Motor neuron (in vitro differentiated cells): ENCODE measurements at regions not wholly inside any gene's neighbourhood (a gene's known extent, or its start where the extent isn't known, plus 50 kb on each side); places are given as distances from the start of the nearest gene placed in this dataset.
A peak's percentile ranks its signal among the peaks of the same experiment; 100 is the strongest.

Source experiments
- ATAC-seq, 8 experiments: fragments of 200-7000 bp; cut with Tn5 transposase; replicated peaks in 6 of 8; 2 replicates each; pipeline ENCODE4 v1.8.0; 2021; ENCODE audit warnings: mild to moderate bottlenecking in 8 of 8, moderate library complexity in 8 of 8
- H3K27ac ChIP-seq, 2 donors: fragments of 250-450 bp; sonication (Bioruptor Pico); 2 replicates each; pipeline ENCODE4 v1.9.0; 2021; ENCODE audit warnings: antibody characterized with exemption in 2 of 2, mild to moderate bottlenecking in 2 of 2, moderate library complexity in 1 of 2
- H3K4me1 ChIP-seq, 2 donors: fragments of 250-450 bp; sonication (Bioruptor Pico); replicated peaks in 1 of 2; 2 replicates each; pipeline ENCODE4 v1.6.1; 2021; ENCODE audit warnings: antibody characterized with exemption in 2 of 2, mild to moderate bottlenecking in 2 of 2, moderate library complexity in 1 of 2
- H3K4me3 ChIP-seq, 5 donors: fragments of 250-450 bp; sonication (Bioruptor Pico); 2 replicates each; pipeline ENCODE4 v1.9.0; 2021; ENCODE audit warnings: antibody characterized with exemption in 5 of 5, mild to moderate bottlenecking in 5 of 5, moderate library complexity in 4 of 5
- WGBS, 10 experiments: fragments of 450-650 bp; shearing (Covaris generic); methylation state at CpG; one replicate each; pipeline ENCODE4 v1.0.0; 2022; 5-methylcytosine and 5-hydroxymethylcytosine counted together
- in situ Hi-C, 9 experiments: fragments of 400-800 bp; cut with MboI; loops; one replicate each; pipeline ENCODE4 v1.15.0; 2021; ENCODE audit warnings: low sequenced_read_pairs in 9 of 9, low pct_unique_long_range_greater_than_20kb in 2 of 9; ENCODE audit not compliant: unreplicated experiment in 9 of 9

- no peak overlapping the region for H3K4me3 ChIP-seq
- no peaks in the 10 kb centered on the region for H3K4me1 ChIP-seq
- in situ Hi-C loops: no loop called here
- 0 to 78% (median 51%) methylated on average over 1 to 4 of the region's 4 CpGs; no CpG with 5 or more reads in 1 of the 10 experiments for WGBS, 10 experiments
- H3K27ac ChIP-seq: no peak overlapping the region
- ATAC-seq: no peak
These were observed 282.0 kb upstream of the SIX2 start for GRCh38 chr2:45291296-45291701.

GRCh38 chr2:45289997-45290709 is 280.9 kb upstream of the SIX2 start:
- H3K27ac ChIP-seq: no peak overlapping the region
- no peak overlapping the region for H3K4me3 ChIP-seq
- WGBS, 10 experiments: 40 to 100% (median 86%) methylated on average over 1 to 6 of the region's 6 CpGs
- peak in 1 of 8 experiments; percentile 43 for ATAC-seq
- H3K4me1 ChIP-seq: no peaks in the 10 kb centered on the region
- in situ Hi-C loops: no loop called here

GRCh38 chr2:45288532-45289417 is 279.5 kb upstream of the SIX2 start:
- no peak overlapping the region for H3K4me3 ChIP-seq
- H3K4me1 ChIP-seq: no peaks in the 10 kb centered on the region
- H3K27ac ChIP-seq: no peak overlapping the region
- in situ Hi-C loops: no loop called here
- 27 to 93% (median 67%) methylated on average over 2 to 6 of the region's 6 CpGs; no CpG with 5 or more reads in 1 of the 10 experiments for WGBS, 10 experiments
- ATAC-seq: no peak

- ATAC-seq: no peak
These were observed 277.8 kb upstream of the SIX2 start for GRCh38 chr2:45287045-45287444.

GRCh38 chr2:45285771-45286390 is 276.6 kb upstream of the SIX2 start:
- in situ Hi-C loops: no loop called here
- Histone ChIP-seq H3K27ac (no peak overlapping the region), H3K4me3 (no peak overlapping the region), H3K4me1 (no peaks in the 10 kb centered on the region)
- peak in 1 of 8 experiments; percentile 24 for ATAC-seq
- 67 to 92% (median 68%) methylated on average over 1 to 3 of the region's 4 CpGs; no CpG with 5 or more reads in 7 of the 10 experiments for WGBS, 10 experiments

More at GRCh38 chr2:45287045-45287444, 277.8 kb upstream of the SIX2 start:
- in situ Hi-C loops: no loop called here
- no peak overlapping the region for H3K27ac ChIP-seq
- no peak overlapping the region for H3K4me3 ChIP-seq
- WGBS, 10 experiments: 40 to 93% (median 67%) methylated on average over 1 to 4 of the region's 4 CpGs; no CpG with 5 or more reads in 1 of the 10 experiments
- no peaks in the 10 kb centered on the region for H3K4me1 ChIP-seq

- Histone ChIP-seq H3K4me1 (no peaks in the 10 kb centered on the region), H3K27ac (no peak overlapping the region), H3K4me3 (no peak overlapping the region)
- in situ Hi-C loops: no loop called here
- WGBS, 10 experiments: 12 to 87% (median 38%) methylated on average over 2 to 5 of the region's 5 CpGs; no CpG with 5 or more reads in 3 of the 10 experiments
- ATAC-seq: peak in 3 of 8 experiments; percentile 57 to 94 (median 81)
These were observed 276.1 kb upstream of the SIX2 start for GRCh38 chr2:45285311-45285710.

- Histone ChIP-seq H3K4me3 (no peak overlapping the region), H3K27ac (no peak overlapping the region), H3K4me1 (no peaks in the 10 kb centered on the region)
- ATAC-seq: no peak
- 40 to 83% (median 65%) methylated on average over 1 to 2 of the region's 2 CpGs; no CpG with 5 or more reads in 2 of the 10 experiments for WGBS, 10 experiments
- in situ Hi-C loops: no loop called here
These were observed 275.4 kb upstream of the SIX2 start for GRCh38 chr2:45284621-45284995.

- Histone ChIP-seq H3K27ac (no peak overlapping the region), H3K4me3 (no peak overlapping the region), H3K4me1 (no peaks in the 10 kb centered on the region)
- no peak for ATAC-seq
- in situ Hi-C loops: no loop called here
- 0 to 94% (median 54%) methylated on average over 1 to 4 of the region's 10 CpGs; no CpG with 5 or more reads in 2 of the 10 experiments for WGBS, 10 experiments
These were observed 274.7 kb upstream of the SIX2 start for GRCh38 chr2:45283764-45284620.

GRCh38 chr2:45282646-45283045 is 273.4 kb upstream of the SIX2 start:
- WGBS, 10 experiments: 90 to 100% methylated on average over 1 to 2 of the region's 2 CpGs; no CpG with 5 or more reads in 8 of the 10 experiments
- H3K27ac ChIP-seq: no peak overlapping the region
- in situ Hi-C loops: no loop called here
- H3K4me1 ChIP-seq: no peaks in the 10 kb centered on the region
- H3K4me3 ChIP-seq: no peak overlapping the region
- no peak for ATAC-seq

GRCh38 chr2:45281311-45281710 is 272.1 kb upstream of the SIX2 start:
- 37 to 100% (median 59%) methylated on average over 1 to 6 of the region's 7 CpGs; no CpG with 5 or more reads in 4 of the 10 experiments for WGBS, 10 experiments
- ATAC-seq: no peak
- in situ Hi-C loops: no loop called here
- Histone ChIP-seq H3K27ac (no peak overlapping the region), H3K4me3 (no peak overlapping the region), H3K4me1 (no peaks in the 10 kb centered on the region)

GRCh38 chr2:45280794-45281193 is 271.5 kb upstream of the SIX2 start:
- H3K4me1 ChIP-seq: no peaks in the 10 kb centered on the region
- in situ Hi-C loops: no loop called here
- no peak overlapping the region for H3K4me3 ChIP-seq
- no peak for ATAC-seq
- H3K27ac ChIP-seq: no peak overlapping the region
- 50 to 100% (median 80%) methylated on average over 2 to 10 of the region's 18 CpGs; no CpG with 5 or more reads in 6 of the 10 experiments for WGBS, 10 experiments

GRCh38 chr2:45279356-45279755 is 270.1 kb upstream of the SIX2 start:
- no peak overlapping the region for H3K27ac ChIP-seq
- 80 to 100% (median 93%) methylated on average over 1 to 2 of the region's 2 CpGs; no CpG with 5 or more reads in 5 of the 10 experiments for WGBS, 10 experiments
- no peak for ATAC-seq
- in situ Hi-C loops: no loop called here
- peaks cover 0 to 3% of the 10 kb centered on the region in 2 donors for H3K4me1 ChIP-seq
- no peak overlapping the region for H3K4me3 ChIP-seq
